Stimulated activated CD4-positive, alpha-beta T cell treated with anti-CD3 and anti-CD28 coated beads, TNF-alpha, amount 100 ng/mL, for 24 hours (primary cell): ENCODE measurements at regions not wholly inside any gene's neighbourhood (a gene's known extent, or its start where the extent isn't known, plus 50 kb on each side); places are given as distances from the start of the nearest gene placed in this dataset.
A peak's percentile ranks its signal among the peaks of the same experiment; 100 is the strongest.

ENCODE experiments used
- DNase-seq, 3 experiments: peaks; one replicate each; pipeline ENCODE4 v3.0.0-alpha.2; 2020; ENCODE audit warnings: low read depth in 3 of 3

GRCh38 chr6:105794239-105794638 lies 291.9 kb upstream of the PRDM1 start:
- DNase-seq = no peak

- DNase-seq = no peak
Measured at GRCh38 chr6:105793130-105793529, 293.0 kb upstream of the PRDM1 start.

GRCh38 chr6:105791583-105792318 lies 294.4 kb upstream of the PRDM1 start:
- no peak for DNase-seq

GRCh38 chr6:105791179-105791578 lies 295.0 kb upstream of the PRDM1 start:
- no peak for DNase-seq

- DNase-seq = no peak
Measured at GRCh38 chr6:105790635-105791034, 295.5 kb upstream of the PRDM1 start.

GRCh38 chr6:105789935-105790334 lies 296.2 kb upstream of the PRDM1 start:
- DNase-seq = no peak

GRCh38 chr6:105787747-105788146 lies 298.4 kb upstream of the PRDM1 start:
- no peak for DNase-seq

- DNase-seq = peak in 1 of 3 experiments; percentile 12
Measured at GRCh38 chr6:105786890-105787655, 299.1 kb upstream of the PRDM1 start.

- no peak for DNase-seq
Measured at GRCh38 chr6:105786449-105786848, 299.7 kb upstream of the PRDM1 start.

GRCh38 chr6:105785066-105785811 lies 300.9 kb upstream of the PRDM1 start:
- DNase-seq = no peak

- no peak for DNase-seq
Measured at GRCh38 chr6:105784179-105784578, 302.0 kb upstream of the PRDM1 start.

GRCh38 chr6:105783333-105783935 lies 302.7 kb upstream of the PRDM1 start:
- no peak for DNase-seq

GRCh38 chr6:105781915-105782314 lies 304.2 kb upstream of the PRDM1 start:
- no peak for DNase-seq

GRCh38 chr6:105781248-105781647 lies 304.9 kb upstream of the PRDM1 start:
- DNase-seq = peak; percentile 23 to 57 (median 27)

GRCh38 chr6:105780146-105780860 lies 305.8 kb upstream of the PRDM1 start:
- DNase-seq = no peak

GRCh38 chr6:105779110-105779509 lies 307.0 kb upstream of the PRDM1 start:
- no peak for DNase-seq

GRCh38 chr6:105775095-105775494 lies 311.0 kb upstream of the PRDM1 start:
- DNase-seq = no peak

- DNase-seq = no peak
Measured at GRCh38 chr6:105774247-105774646, 311.9 kb upstream of the PRDM1 start.

- DNase-seq = no peak
Measured at GRCh38 chr6:105771313-105771970, 314.7 kb upstream of the PRDM1 start.

- DNase-seq = no peak
Measured at GRCh38 chr6:105769987-105770386, 316.1 kb upstream of the PRDM1 start.

- no peak for DNase-seq
Measured at GRCh38 chr6:105769197-105769596, 316.9 kb upstream of the PRDM1 start.
